ENCODE measurements at regions not wholly inside any gene's neighbourhood (a gene's known extent, or its start where the extent isn't known, plus 50 kb on each side); places are given as distances from the start of the nearest gene placed in this dataset.

DNA sequence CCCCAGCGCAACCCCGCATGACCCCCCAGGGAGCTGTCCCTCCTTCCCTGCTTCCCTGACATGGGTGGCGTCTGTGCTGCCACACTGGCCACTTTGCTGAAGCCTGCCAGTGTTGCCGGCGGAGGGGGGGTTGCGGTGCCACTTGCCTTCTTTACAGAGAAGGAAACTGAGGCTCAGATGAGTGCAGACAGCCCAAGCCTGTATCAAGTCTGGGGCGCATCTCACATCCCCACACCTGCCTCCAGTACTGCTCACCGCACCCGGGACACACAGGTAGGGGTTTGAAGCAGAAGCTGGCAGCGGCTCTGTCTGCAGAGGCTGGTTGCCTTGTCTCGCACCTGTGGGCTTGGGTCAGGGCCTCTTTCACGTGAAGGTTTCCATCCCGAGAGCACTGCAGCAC lies 104.7 kb upstream of the RTL1 start:
- Histone ChIP-seq H3K9me3 (ENCODE audit: insufficient read depth, low read length) (no peaks in the 10 kb centered on the region), H3K9me2 (replicated peaks; ENCODE audit: insufficient read depth, low read length) (no peaks in the 10 kb centered on the region), H3K79me2 (ENCODE audit: insufficient read depth, low read length) (no peaks in the 10 kb centered on the region), H3K27ac (ENCODE audit: low read depth, low read length) (no peak overlapping the region), H2AFZ (ENCODE audit: low read depth, low read length, severe bottlenecking) (no peak overlapping the region), H3K4me3 (ENCODE audit: insufficient read depth, low read length, poor library complexity, severe bottlenecking) (no peak overlapping the region), H3K9ac (ENCODE audit: low read length) (no peak overlapping the region), H3K27me3 (ENCODE audit: low read length) (no peaks in the 10 kb centered on the region), H3F3A (ENCODE audit: insufficient read depth) (no peaks in the 10 kb centered on the region), H3K36me3 (ENCODE audit: low read length) (no peaks in the 10 kb centered on the region), H4K20me1 (ENCODE audit: low read depth, low read length) (no peaks in the 10 kb centered on the region), H3K4me2 (ENCODE audit: low read depth, low read length, poor library complexity, severe bottlenecking) (no peak overlapping the region)
- TF ChIP-seq, protein P1, sequence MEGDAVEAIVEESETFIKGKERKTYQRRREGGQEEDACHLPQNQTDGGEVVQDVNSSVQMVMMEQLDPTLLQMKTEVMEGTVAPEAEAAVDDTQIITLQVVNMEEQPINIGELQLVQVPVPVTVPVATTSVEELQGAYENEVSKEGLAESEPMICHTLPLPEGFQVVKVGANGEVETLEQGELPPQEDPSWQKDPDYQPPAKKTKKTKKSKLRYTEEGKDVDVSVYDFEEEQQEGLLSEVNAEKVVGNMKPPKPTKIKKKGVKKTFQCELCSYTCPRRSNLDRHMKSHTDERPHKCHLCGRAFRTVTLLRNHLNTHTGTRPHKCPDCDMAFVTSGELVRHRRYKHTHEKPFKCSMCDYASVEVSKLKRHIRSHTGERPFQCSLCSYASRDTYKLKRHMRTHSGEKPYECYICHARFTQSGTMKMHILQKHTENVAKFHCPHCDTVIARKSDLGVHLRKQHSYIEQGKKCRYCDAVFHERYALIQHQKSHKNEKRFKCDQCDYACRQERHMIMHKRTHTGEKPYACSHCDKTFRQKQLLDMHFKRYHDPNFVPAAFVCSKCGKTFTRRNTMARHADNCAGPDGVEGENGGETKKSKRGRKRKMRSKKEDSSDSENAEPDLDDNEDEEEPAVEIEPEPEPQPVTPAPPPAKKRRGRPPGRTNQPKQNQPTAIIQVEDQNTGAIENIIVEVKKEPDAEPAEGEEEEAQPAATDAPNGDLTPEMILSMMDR (IDR thresholded peaks at IDR 0.05; ENCODE audit: insufficient read depth, low read length, poor library complexity, severe bottlenecking): no peak
- TF ChIP-seq EZH2phosphoT487 (conservative IDR thresholded peaks at IDR 0.05; ENCODE audit: low read length): no peak

DNA sequence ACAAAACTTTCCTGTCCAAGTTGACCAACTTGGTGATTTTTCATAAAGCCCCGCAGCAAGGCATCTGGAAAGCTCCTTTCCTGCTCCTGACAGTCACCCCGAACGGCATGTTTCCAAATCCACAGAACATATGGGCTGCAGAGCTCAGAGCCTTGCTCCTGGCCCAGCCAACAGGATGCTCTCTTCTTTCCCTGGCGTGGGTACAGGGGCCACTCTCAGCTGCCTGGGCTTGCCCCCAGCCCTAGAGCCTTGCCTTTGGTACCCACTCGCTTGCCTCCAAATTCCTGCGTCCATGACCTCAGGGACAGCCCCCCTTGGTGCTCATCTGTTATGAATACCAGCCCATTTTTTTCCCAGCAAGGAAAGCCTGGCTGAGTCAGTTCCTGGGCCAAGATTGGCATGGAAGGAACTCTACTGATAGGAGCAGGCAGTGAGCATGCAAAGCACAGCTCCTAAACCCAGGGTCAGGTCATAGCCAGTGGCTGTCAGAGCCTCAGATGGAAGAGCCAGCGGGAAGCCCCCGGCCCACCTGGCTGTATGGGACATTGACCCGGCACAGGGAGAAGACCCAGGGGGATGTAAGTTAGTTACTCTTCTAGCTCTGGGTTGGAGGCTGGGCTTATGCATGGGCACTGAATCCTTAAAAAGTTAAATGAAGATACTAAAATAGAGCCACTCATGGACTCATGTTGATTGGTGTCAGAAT lies 105.3 kb upstream of the RTL1 start:
- H3F3A ChIP-seq (ENCODE audit: insufficient read depth): no peaks in the 10 kb centered on the region
- H3K79me2 ChIP-seq (ENCODE audit: insufficient read depth, low read length): no peaks in the 10 kb centered on the region
- H4K20me1 ChIP-seq (ENCODE audit: low read depth, low read length): no peaks in the 10 kb centered on the region
- H3K27me3 ChIP-seq (ENCODE audit: low read length): no peaks in the 10 kb centered on the region
- no peaks in the 10 kb centered on the region for H3K9me3 ChIP-seq (ENCODE audit: insufficient read depth, low read length)
- no peaks in the 10 kb centered on the region for H3K9me2 ChIP-seq (replicated peaks; ENCODE audit: insufficient read depth, low read length)
- H3K27ac ChIP-seq (ENCODE audit: low read depth, low read length): no peak overlapping the region
- no peak overlapping the region for H3K9ac ChIP-seq (ENCODE audit: low read length)
- no peak overlapping the region for H3K4me2 ChIP-seq (ENCODE audit: low read depth, low read length, poor library complexity, severe bottlenecking)
- TF ChIP-seq, protein P1 (IDR thresholded peaks at IDR 0.05; ENCODE audit: insufficient read depth, low read length, poor library complexity, severe bottlenecking): no peak
- TF ChIP-seq EZH2phosphoT487 (conservative IDR thresholded peaks at IDR 0.05; ENCODE audit: low read length): no peak
- no peak overlapping the region for H2AFZ ChIP-seq (ENCODE audit: low read depth, low read length, severe bottlenecking)
- H3K4me3 ChIP-seq (ENCODE audit: insufficient read depth, low read length, poor library complexity, severe bottlenecking): no peak overlapping the region
- no peaks in the 10 kb centered on the region for H3K36me3 ChIP-seq (ENCODE audit: low read length)

DNA sequence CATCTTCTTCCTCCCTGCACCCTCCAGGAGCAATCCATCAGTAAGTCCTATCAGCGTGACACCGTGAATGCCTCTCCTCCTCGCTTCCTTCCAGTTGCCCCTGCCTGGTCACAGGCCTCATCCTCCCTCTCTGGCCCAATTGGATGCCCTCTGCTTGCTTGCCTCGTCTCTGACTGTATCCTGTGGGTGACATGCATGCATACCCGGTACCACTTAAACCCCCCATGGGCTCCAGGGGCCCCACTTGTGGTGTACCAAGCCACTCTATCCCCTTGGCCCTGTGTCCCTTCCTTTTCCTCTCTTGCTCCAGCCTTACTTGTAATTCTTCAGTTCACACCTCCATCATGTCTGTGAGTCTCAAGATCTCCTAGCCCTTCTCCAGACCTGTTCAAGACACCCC lies 106.0 kb upstream of the RTL1 start:
- H2AFZ ChIP-seq (ENCODE audit: low read depth, low read length, severe bottlenecking): no peak overlapping the region
- no peaks in the 10 kb centered on the region for H3K9me3 ChIP-seq (ENCODE audit: insufficient read depth, low read length)
- H3K27ac ChIP-seq (ENCODE audit: low read depth, low read length): no peak overlapping the region
- no peaks in the 10 kb centered on the region for H3K27me3 ChIP-seq (ENCODE audit: low read length)
- H3K9ac ChIP-seq (ENCODE audit: low read length): no peak overlapping the region
- no peaks in the 10 kb centered on the region for H3K36me3 ChIP-seq (ENCODE audit: low read length)
- no peaks in the 10 kb centered on the region for H3K9me2 ChIP-seq (replicated peaks; ENCODE audit: insufficient read depth, low read length)
- no peak overlapping the region for H3K4me2 ChIP-seq (ENCODE audit: low read depth, low read length, poor library complexity, severe bottlenecking)
- H3K4me3 ChIP-seq (ENCODE audit: insufficient read depth, low read length, poor library complexity, severe bottlenecking): no peak overlapping the region
- TF ChIP-seq, protein P1 (IDR thresholded peaks at IDR 0.05; ENCODE audit: insufficient read depth, low read length, poor library complexity, severe bottlenecking): no peak
- TF ChIP-seq EZH2phosphoT487 (conservative IDR thresholded peaks at IDR 0.05; ENCODE audit: low read length): no peak
- H3F3A ChIP-seq (ENCODE audit: insufficient read depth): no peaks in the 10 kb centered on the region
- no peaks in the 10 kb centered on the region for H4K20me1 ChIP-seq (ENCODE audit: low read depth, low read length)
- no peaks in the 10 kb centered on the region for H3K79me2 ChIP-seq (ENCODE audit: insufficient read depth, low read length)
